Stomach (tissue), 4 donors: ENCODE measurements at regions not wholly inside any gene's neighbourhood (a gene's known extent, or its start where the extent isn't known, plus 50 kb on each side); places are given as distances from the start of the nearest gene placed in this dataset.

Experiments used
- CTCF ChIP-seq, 7 experiments: fragments of 450-650 bp in 4 of 7; fragments of 200-600 bp in 3 of 7; sonication (generic) in 3 of 7; IDR thresholded peaks; one replicate each; pipeline ENCODE4 v1.5.1; 2016 to 2019; ENCODE audit warnings: antibody characterized with exemption in 7 of 7, control low read depth in 2 of 7, mild to moderate bottlenecking in 1 of 7
- EP300 ChIP-seq: sonication (generic); formaldehyde crosslinking; IDR thresholded peaks from one replicate; pipeline ENCODE4 v1.6.1; 2017; ENCODE audit warnings: antibody characterized with exemption
- POLR2AphosphoS5 ChIP-seq, 3 donors: sonication (generic); formaldehyde crosslinking; IDR thresholded peaks; one replicate each; pipeline ENCODE4 v1.6.1; 2016; ENCODE audit warnings: antibody characterized with exemption in 3 of 3

- TF ChIP-seq EP300 (no peak), CTCF (IDR thresholded peaks at IDR 0.05) (no peak), POLR2AphosphoS5 (IDR thresholded peaks at IDR 0.05) (no peak)
These were observed 59.4 kb upstream of the WSCD2 start for GRCh38 chr12:108069651-108070165.
